ENCODE measurements at regions not wholly inside any gene's neighbourhood (a gene's known extent, or its start where the extent isn't known, plus 50 kb on each side); places are given as distances from the start of the nearest gene placed in this dataset.

DNA sequence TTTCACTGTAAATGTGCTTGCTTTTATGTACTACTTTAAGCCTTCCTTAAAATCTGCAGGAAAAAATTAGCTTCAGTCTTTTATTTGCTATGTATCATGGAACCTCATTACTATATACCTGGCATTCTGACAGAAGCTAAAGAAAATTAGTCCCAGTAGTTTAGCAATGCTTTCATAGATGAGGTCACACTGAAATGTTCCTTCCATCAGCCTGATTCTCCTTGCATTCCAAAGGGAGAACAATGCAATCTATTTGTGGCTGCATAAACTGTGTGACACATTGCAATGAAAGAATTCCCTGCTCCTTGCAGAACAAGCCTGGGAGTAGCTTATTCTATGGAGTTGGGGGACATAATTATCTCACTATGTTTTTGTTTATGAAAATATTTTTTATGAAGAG is 691.5 kb upstream of the ARPP21 start:
- Histone ChIP-seq H3K9me3 (no peaks in the 10 kb centered on the region; the same call in 1 of the 2 replicates), H3K27me3 (replicated peaks; ENCODE audit: control insufficient read depth, insufficient read depth, low read length) (no peaks in the 10 kb centered on the region), H3K4me3 (ENCODE audit: low read depth, low read length) (no peak overlapping the region), H3K36me3 (ENCODE audit: control insufficient read depth, insufficient read depth, low read length) (no peaks in the 10 kb centered on the region), H3K4me1 (no peaks in the 10 kb centered on the region)
- CTCF ChIA-PET: no interaction called here
- Mint-ChIP-seq H3K36me3 (ENCODE audit: insufficient read depth, unreplicated experiment) (no peaks in the 10 kb centered on the region), H3K9me3 (ENCODE audit: unreplicated experiment) (no peaks in the 10 kb centered on the region), H3K4me1 (ENCODE audit: low read depth, unreplicated experiment) (no peaks in the 10 kb centered on the region), H3K27ac (ENCODE audit: unreplicated experiment) (no peak overlapping the region), H3K4me3 (ENCODE audit: unreplicated experiment) (no peak overlapping the region), H3K27me3 (ENCODE audit: insufficient read depth, unreplicated experiment) (peaks cover 3% of the 10 kb centered on the region)
- no peak for DNase-seq
- no TSS peak for BruUV-seq (replicated peaks)
- POLR2A ChIA-PET: no interaction called here
- TF ChIP-seq, protein P1, sequence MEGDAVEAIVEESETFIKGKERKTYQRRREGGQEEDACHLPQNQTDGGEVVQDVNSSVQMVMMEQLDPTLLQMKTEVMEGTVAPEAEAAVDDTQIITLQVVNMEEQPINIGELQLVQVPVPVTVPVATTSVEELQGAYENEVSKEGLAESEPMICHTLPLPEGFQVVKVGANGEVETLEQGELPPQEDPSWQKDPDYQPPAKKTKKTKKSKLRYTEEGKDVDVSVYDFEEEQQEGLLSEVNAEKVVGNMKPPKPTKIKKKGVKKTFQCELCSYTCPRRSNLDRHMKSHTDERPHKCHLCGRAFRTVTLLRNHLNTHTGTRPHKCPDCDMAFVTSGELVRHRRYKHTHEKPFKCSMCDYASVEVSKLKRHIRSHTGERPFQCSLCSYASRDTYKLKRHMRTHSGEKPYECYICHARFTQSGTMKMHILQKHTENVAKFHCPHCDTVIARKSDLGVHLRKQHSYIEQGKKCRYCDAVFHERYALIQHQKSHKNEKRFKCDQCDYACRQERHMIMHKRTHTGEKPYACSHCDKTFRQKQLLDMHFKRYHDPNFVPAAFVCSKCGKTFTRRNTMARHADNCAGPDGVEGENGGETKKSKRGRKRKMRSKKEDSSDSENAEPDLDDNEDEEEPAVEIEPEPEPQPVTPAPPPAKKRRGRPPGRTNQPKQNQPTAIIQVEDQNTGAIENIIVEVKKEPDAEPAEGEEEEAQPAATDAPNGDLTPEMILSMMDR (IDR thresholded peaks at IDR 0.05; ENCODE audit: insufficient read depth in 1 of 2, low read depth in 1 of 2, low read length in 1 of 2, severe bottlenecking in 1 of 2, unreplicated experiment in 1 of 2): no peak
- intact Hi-C loops (cut with micrococcal nuclease; ENCODE audit: unreplicated experiment): no loop called here

DNA sequence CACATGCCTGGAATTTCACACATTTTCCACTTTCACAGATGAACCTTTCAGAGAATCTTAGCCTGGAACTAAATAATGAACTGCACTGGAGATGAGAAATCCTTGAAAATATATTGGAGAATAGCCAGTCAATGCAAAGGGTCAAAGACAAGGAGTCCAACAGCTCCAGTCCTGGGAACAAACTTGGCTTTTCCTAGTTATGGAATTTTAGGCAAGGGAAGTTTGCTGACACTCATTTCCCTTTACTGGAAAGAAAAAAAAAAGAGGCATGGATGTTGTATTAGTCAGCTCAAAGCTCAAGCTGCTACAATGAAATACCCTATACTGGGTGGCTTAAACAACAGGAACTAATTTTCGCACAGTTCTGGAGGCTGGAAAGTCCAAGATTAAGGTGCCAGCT is 690.8 kb upstream of the ARPP21 start:
- H3K27ac Mint-ChIP-seq (ENCODE audit: unreplicated experiment): no peak overlapping the region
- H3K36me3 Mint-ChIP-seq (ENCODE audit: insufficient read depth, unreplicated experiment): no peaks in the 10 kb centered on the region
- no peaks in the 10 kb centered on the region for H3K27me3 ChIP-seq (replicated peaks; ENCODE audit: control insufficient read depth, insufficient read depth, low read length)
- H3K4me3 ChIP-seq (ENCODE audit: low read depth, low read length): no peak overlapping the region
- ChIA-PET CTCF (no interaction called here), POLR2A (no interaction called here)
- DNase-seq: no peak
- H3K4me1 ChIP-seq: no peaks in the 10 kb centered on the region
- intact Hi-C loops (cut with micrococcal nuclease; ENCODE audit: unreplicated experiment): no loop called here
- TF ChIP-seq, protein P1 (IDR thresholded peaks at IDR 0.05; ENCODE audit: insufficient read depth in 1 of 2, low read depth in 1 of 2, low read length in 1 of 2, severe bottlenecking in 1 of 2, unreplicated experiment in 1 of 2): no peak
- H3K4me3 Mint-ChIP-seq (ENCODE audit: unreplicated experiment): no peak overlapping the region
- no peaks in the 10 kb centered on the region; the same call in 1 of the 2 replicates for H3K9me3 ChIP-seq
- BruUV-seq (replicated peaks): no TSS peak
- H3K9me3 Mint-ChIP-seq (ENCODE audit: unreplicated experiment): no peaks in the 10 kb centered on the region
- no peaks in the 10 kb centered on the region for H3K36me3 ChIP-seq (ENCODE audit: control insufficient read depth, insufficient read depth, low read length)
- H3K27me3 Mint-ChIP-seq (ENCODE audit: insufficient read depth, unreplicated experiment): peaks cover 3% of the 10 kb centered on the region
- H3K4me1 Mint-ChIP-seq (ENCODE audit: low read depth, unreplicated experiment): no peaks in the 10 kb centered on the region

DNA sequence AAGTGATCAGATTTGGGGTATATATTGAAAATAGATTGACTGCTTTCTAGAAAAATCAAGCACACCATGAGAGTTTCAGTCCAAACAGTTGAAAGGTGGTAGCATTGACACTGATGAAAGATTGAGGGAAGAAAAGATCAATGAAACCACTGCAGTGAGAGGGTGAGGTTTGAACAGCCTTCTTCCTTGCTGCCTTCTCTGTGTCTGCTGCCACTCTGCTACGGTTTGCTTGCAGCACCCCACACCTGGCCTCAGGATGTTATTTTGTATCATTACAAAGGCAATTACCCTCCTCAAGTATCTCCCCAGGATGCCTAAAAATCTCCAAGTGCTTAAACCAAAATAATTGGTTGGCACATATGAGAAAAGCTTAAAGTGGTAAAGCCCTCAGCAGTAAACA is 683.6 kb upstream of the ARPP21 start:
- H3K4me1 ChIP-seq: no peaks in the 10 kb centered on the region
- Mint-ChIP-seq H3K4me1 (ENCODE audit: low read depth, unreplicated experiment) (no peaks in the 10 kb centered on the region), H3K27me3 (ENCODE audit: insufficient read depth, unreplicated experiment) (no peaks in the 10 kb centered on the region), H3K4me3 (ENCODE audit: unreplicated experiment) (no peak overlapping the region), H3K36me3 (ENCODE audit: insufficient read depth, unreplicated experiment) (no peaks in the 10 kb centered on the region), H3K27ac (ENCODE audit: unreplicated experiment) (no peak overlapping the region), H3K9me3 (ENCODE audit: unreplicated experiment) (no peaks in the 10 kb centered on the region)
- POLR2A ChIA-PET: no interaction called here
- no peak for DNase-seq
- TF ChIP-seq, protein P1 (IDR thresholded peaks at IDR 0.05; ENCODE audit: insufficient read depth in 1 of 2, low read depth in 1 of 2, low read length in 1 of 2, severe bottlenecking in 1 of 2, unreplicated experiment in 1 of 2): no peak
- no peaks in the 10 kb centered on the region for H3K36me3 ChIP-seq (ENCODE audit: control insufficient read depth, insufficient read depth, low read length)
- CTCF ChIA-PET: no interaction called here
- no peaks in the 10 kb centered on the region; the same call in 1 of the 2 replicates for H3K9me3 ChIP-seq
- no TSS peak for BruUV-seq (replicated peaks)
- H3K4me3 ChIP-seq (ENCODE audit: low read depth, low read length): no peak overlapping the region
- intact Hi-C loops (cut with micrococcal nuclease; ENCODE audit: unreplicated experiment): no loop called here
- H3K27me3 ChIP-seq (replicated peaks; ENCODE audit: control insufficient read depth, insufficient read depth, low read length): no peaks in the 10 kb centered on the region

All from Caco-2 (cell line).